DND-41 (cell line): ENCODE measurements at regions not wholly inside any gene's neighbourhood (a gene's known extent, or its start where the extent isn't known, plus 50 kb on each side); places are given as distances from the start of the nearest gene placed in this dataset.

Experiments
- ATAC-seq: fragments of 200-7000 bp; cut with Tn5 transposase; 3 replicates; pipeline ENCODE4 v1.9.1; 2021; ENCODE audit warnings: low read depth; ENCODE audit not compliant: insufficient read depth
- DNase-seq: peaks from one replicate; pipeline ENCODE4 v3.0.0-alpha.2; 2020
- H2AFZ ChIP-seq: 2 replicates; pipeline ENCODE4 v1.6.0; 2012; ENCODE audit warnings: low read depth, low read length
- H3K27ac ChIP-seq: 2 replicates; pipeline ENCODE4 v1.5.1; 2012; ENCODE audit warnings: low read length, inconsistent platforms
- H3K27me3 ChIP-seq: fragments of 200-600 bp; sonication (generic); 2 replicates; pipeline ENCODE4 v1.6.0; 2012; ENCODE audit warnings: low read length, mild to moderate bottlenecking, inconsistent platforms; ENCODE audit not compliant: insufficient read depth, poor library complexity
- H3K36me3 ChIP-seq: 2 replicates; pipeline ENCODE4 v1.5.1; 2012; ENCODE audit warnings: low read length, inconsistent platforms; ENCODE audit not compliant: insufficient read depth
- H3K4me1 ChIP-seq: 2 replicates; pipeline ENCODE4 v1.5.1; 2012; ENCODE audit warnings: mild to moderate bottlenecking, low read length; ENCODE audit not compliant: insufficient read depth
- H3K4me2 ChIP-seq: 2 replicates; pipeline ENCODE4 v1.6.0; 2012; ENCODE audit warnings: mild to moderate bottlenecking, moderate library complexity, low read length, inconsistent platforms; ENCODE audit not compliant: insufficient read depth
- H3K4me3 ChIP-seq, 2 experiments: fragments of 200-600 bp in 1 of 2; shearing (Covaris generic) in 1 of 2; 2 replicates each; pipeline ENCODE4 v1.5.1; 2012 to 2016; ENCODE audit warnings: inconsistent platforms in 2 of 2, low read length in 2 of 2, mild to moderate bottlenecking in 2 of 2, low read depth in 1 of 2, moderate library complexity in 1 of 2
- H3K79me2 ChIP-seq: 2 replicates; pipeline ENCODE4 v1.6.0; 2012; ENCODE audit warnings: low read length, inconsistent platforms; ENCODE audit not compliant: insufficient read depth
- H3K9ac ChIP-seq: 2 replicates; pipeline ENCODE4 v1.6.0; 2012; ENCODE audit warnings: low read depth, mild to moderate bottlenecking, inconsistent platforms, low read length, moderate library complexity
- H3K9me3 ChIP-seq: 2 replicates; pipeline ENCODE4 v1.5.1; 2012; ENCODE audit warnings: low read length, moderate library complexity, mild to moderate bottlenecking, inconsistent platforms; ENCODE audit not compliant: insufficient read depth, severe bottlenecking
- H4K20me1 ChIP-seq: 2 replicates; pipeline ENCODE4 v1.6.0; 2012; ENCODE audit warnings: low read length; ENCODE audit not compliant: insufficient read depth
- CTCF ChIP-seq: IDR thresholded peaks from 2 replicates; pipeline ENCODE4 v1.5.1; 2012; ENCODE audit warnings: borderline replicate concordance, low read length, moderate library complexity, mild to moderate bottlenecking; ENCODE audit not compliant: poor library complexity, severe bottlenecking; ENCODE audit errors: extremely low read depth
- EZH2 ChIP-seq: IDR thresholded peaks from 3 replicates; pipeline ENCODE4 v1.6.1; 2012; ENCODE audit warnings: borderline replicate concordance, low read depth, mild to moderate bottlenecking, moderate library complexity, low read length, inconsistent platforms; ENCODE audit not compliant: severe bottlenecking

GRCh38 chr1:60430375-60430774 lies 356.8 kb upstream of the C1orf87 start:
- H3K4me2 ChIP-seq, result no peak overlapping the region
- no peaks in the 10 kb centered on the region for H4K20me1 ChIP-seq
- H3K4me1 ChIP-seq, result no peaks in the 10 kb centered on the region
- H2AFZ ChIP-seq, result no peak overlapping the region
- no peaks in the 10 kb centered on the region for H3K36me3 ChIP-seq
- no peak for ATAC-seq
- no peak overlapping the region for H3K4me3 ChIP-seq
- no peak overlapping the region for H3K27ac ChIP-seq
- DNase-seq, result no peak
- no peak for TF ChIP-seq EZH2
- TF ChIP-seq CTCF, result no peak
- H3K9me3 ChIP-seq, result no peaks in the 10 kb centered on the region
- no peaks in the 10 kb centered on the region for H3K27me3 ChIP-seq
- no peak overlapping the region for H3K9ac ChIP-seq
- H3K79me2 ChIP-seq, result no peaks in the 10 kb centered on the region

GRCh38 chr1:60428127-60428526 lies 354.6 kb upstream of the C1orf87 start:
- Histone ChIP-seq H3K36me3 (no peaks in the 10 kb centered on the region), H3K9me3 (no peaks in the 10 kb centered on the region), H3K4me2 (no peak overlapping the region), H3K27ac (no peak overlapping the region), H4K20me1 (no peaks in the 10 kb centered on the region), H2AFZ (no peak overlapping the region), H3K4me3 (no peak overlapping the region), H3K4me1 (no peaks in the 10 kb centered on the region), H3K27me3 (no peaks in the 10 kb centered on the region), H3K79me2 (no peaks in the 10 kb centered on the region), H3K9ac (no peak overlapping the region)
- TF ChIP-seq EZH2 (no peak), CTCF (no peak)
- DNase-seq, result no peak
- no peak for ATAC-seq

GRCh38 chr1:60427701-60428100 lies 354.1 kb upstream of the C1orf87 start:
- H3K27me3 ChIP-seq, result no peaks in the 10 kb centered on the region
- DNase-seq, result no peak
- no peaks in the 10 kb centered on the region for H4K20me1 ChIP-seq

More at GRCh38 chr1:60427701-60428100, 354.1 kb upstream of the C1orf87 start:
- Histone ChIP-seq H3K9me3 (no peaks in the 10 kb centered on the region), H3K9ac (no peak overlapping the region), H2AFZ (no peak overlapping the region), H3K4me3 (no peak overlapping the region), H3K4me2 (no peak overlapping the region), H3K4me1 (no peaks in the 10 kb centered on the region), H3K79me2 (no peaks in the 10 kb centered on the region), H3K27ac (no peak overlapping the region), H3K36me3 (no peaks in the 10 kb centered on the region)
- TF ChIP-seq CTCF (no peak), EZH2 (no peak)
- no peak for ATAC-seq
